ENCODE measurements at regions not wholly inside any gene's neighbourhood (a gene's known extent, or its start where the extent isn't known, plus 50 kb on each side); places are given as distances from the start of the nearest gene placed in this dataset.
"Not testable (repeated sequence)": the region's sequence is repeated elsewhere in the genome, so short reads cannot be mapped to it uniquely, and the experiment has no call there.

DNA sequence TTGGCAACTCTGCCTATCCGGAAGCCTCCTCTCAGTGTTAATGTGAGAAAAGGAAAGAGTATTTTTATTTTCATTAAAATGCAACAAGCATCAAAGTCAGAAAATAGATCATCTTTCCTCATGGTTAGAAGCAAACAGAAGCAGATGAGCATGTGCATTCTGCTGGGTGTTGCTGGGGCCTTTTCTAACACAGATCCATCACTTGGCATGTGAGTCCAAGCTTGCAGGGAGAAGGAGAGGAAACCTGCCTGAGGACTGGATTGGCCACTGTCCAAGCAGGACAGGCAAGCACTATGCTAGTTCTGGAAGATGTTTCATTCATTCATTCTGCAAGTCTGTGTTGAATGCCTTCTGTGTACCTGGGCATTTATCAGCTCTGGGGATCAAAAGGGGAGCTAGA, 348.7 kb upstream of the PCSK5 start:
- H3K4me3 ChIP-seq (ENCODE audit: low read depth, low read length), result no peak overlapping the region
- DNase-seq (ENCODE audit: low read depth), result no peak
- no peak for TF ChIP-seq CTCF (IDR thresholded peaks at IDR 0.05; ENCODE audit: control insufficient read depth, extremely low read depth, insufficient read depth)

GRCh38 chr9:75544815-75545214, 345.7 kb upstream of the PCSK5 start:
- no peak overlapping the region for H3K4me3 ChIP-seq (ENCODE audit: low read depth, low read length)
- DNase-seq (ENCODE audit: low read depth), result no peak
- TF ChIP-seq CTCF (IDR thresholded peaks at IDR 0.05; ENCODE audit: control insufficient read depth, extremely low read depth, insufficient read depth), result no peak

DNA sequence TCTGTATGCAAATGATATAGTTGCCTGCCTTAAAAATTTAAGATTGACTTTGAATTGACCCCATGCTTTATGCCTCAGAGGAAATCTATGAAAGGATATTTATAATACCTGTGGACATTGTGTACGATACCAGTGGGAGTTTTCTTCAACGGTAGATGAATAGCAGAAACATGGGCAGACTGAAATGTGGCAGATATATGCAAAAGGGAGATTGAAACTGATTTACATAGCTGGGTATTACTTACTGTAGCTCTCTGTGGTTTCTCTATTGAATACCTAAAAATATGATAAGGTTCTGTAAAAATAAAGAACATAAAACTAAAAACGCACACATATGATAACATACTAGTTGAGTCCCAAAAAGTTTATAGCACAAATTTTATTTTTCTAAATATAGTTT, 345.2 kb upstream of the PCSK5 start:
- TF ChIP-seq CTCF (IDR thresholded peaks at IDR 0.05; ENCODE audit: control insufficient read depth, extremely low read depth, insufficient read depth), result no peak
- DNase-seq (ENCODE audit: low read depth), result no peak
- no peak overlapping the region for H3K4me3 ChIP-seq (ENCODE audit: low read depth, low read length)

GRCh38 chr9:75548871-75549270, 341.6 kb upstream of the PCSK5 start:
- DNase-seq (ENCODE audit: low read depth), result no peak
- no peak for TF ChIP-seq CTCF (IDR thresholded peaks at IDR 0.05; ENCODE audit: control insufficient read depth, extremely low read depth, insufficient read depth)
- no peak overlapping the region for H3K4me3 ChIP-seq (ENCODE audit: low read depth, low read length)

DNA sequence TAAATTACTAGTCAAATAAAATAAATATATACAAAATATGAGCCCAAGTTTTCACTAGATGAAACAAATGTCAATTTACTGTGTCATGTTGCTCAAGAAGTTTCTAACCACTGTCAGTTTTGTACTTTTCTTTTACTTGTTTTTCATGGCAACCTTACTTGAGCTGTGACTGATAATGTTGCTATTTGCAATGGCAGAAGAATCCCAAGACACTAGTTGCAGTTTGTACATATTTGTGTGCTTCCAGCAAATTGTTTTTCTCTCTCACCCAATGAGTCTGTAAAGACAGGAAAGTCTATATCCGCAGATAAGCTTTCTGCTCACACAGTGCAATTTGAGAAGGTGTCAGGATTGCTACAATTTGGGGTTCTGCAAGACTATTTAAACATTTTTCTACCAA, 338.6 kb upstream of the PCSK5 start:
- H3K4me3 ChIP-seq (ENCODE audit: low read depth, low read length), result no peak overlapping the region
- no peak for DNase-seq (ENCODE audit: low read depth)
- TF ChIP-seq CTCF (IDR thresholded peaks at IDR 0.05; ENCODE audit: control insufficient read depth, extremely low read depth, insufficient read depth), result no peak

DNA sequence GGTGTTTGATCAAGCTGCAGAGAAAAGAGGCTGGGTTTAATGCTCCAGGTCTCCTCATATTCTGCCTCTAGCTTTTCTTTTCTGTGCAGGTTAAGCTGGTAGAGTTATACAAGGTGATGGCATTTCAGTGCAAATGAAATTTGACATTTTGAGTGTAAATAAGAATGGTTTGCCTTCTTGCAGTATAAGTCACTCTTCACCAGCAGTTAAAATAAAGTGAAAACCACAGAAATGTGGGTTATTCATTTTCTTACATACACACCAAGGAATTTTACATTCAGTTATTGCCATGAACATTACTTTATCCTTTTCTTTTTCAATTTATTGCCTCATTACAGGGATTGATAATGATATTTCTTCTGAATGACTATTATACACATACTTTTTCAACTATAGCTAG, 337.5 kb upstream of the PCSK5 start:
- TF ChIP-seq CTCF (IDR thresholded peaks at IDR 0.05; ENCODE audit: control insufficient read depth, extremely low read depth, insufficient read depth), result no peak
- DNase-seq (ENCODE audit: low read depth), result no peak
- no peak overlapping the region for H3K4me3 ChIP-seq (ENCODE audit: low read depth, low read length)

DNA sequence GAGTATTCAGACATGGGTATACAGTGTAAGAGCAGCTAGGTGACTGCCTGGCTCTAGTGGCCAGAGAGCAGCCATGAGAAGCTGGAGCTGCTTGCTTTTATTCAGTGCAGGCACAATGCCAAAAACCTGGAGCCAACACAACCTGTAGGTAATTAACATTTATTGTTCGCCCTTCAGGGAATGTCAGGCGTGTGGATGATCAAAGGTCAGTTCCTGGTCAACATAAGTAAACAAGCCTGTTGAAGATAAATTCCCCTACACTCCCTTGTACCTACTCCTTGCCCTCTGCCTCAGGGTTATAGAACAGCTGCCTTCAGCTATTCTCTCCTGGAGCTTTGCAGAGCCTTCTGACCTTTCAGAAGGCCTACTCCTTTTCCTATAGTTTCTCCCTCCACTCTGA, 323.7 kb upstream of the PCSK5 start:
- not testable (repeated sequence) for H3K4me3 ChIP-seq (ENCODE audit: low read depth, low read length); DNase-seq (ENCODE audit: low read depth)

DNA sequence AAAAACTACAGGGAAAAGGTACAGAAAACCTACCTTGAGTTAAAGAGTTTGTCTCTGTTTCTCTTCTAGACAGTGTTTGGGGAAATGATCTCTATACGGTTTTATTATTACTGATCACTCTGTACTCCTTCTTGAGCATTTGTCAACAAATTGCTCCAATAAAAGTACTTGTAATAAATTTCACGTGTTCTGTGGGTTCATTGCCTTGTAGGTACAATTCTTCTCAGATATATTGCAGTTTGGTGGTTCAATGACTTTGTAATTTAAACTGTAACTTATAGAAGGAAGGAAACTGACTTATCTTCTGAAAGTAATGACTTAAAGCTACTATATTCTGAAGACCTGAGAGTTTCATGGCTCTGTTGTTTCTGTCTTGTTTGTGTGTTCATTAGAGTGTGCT, 319.9 kb upstream of the PCSK5 start:
- no peak for TF ChIP-seq CTCF (IDR thresholded peaks at IDR 0.05; ENCODE audit: control insufficient read depth, extremely low read depth, insufficient read depth)
- DNase-seq (ENCODE audit: low read depth), result no peak
- no peak overlapping the region for H3K4me3 ChIP-seq (ENCODE audit: low read depth, low read length)
